HEK293 (cell line): ENCODE measurements at regions not wholly inside any gene's neighbourhood (a gene's known extent, or its start where the extent isn't known, plus 50 kb on each side); places are given as distances from the start of the nearest gene placed in this dataset.

ENCODE experiments used
- ZNF174 ChIP-seq: fragments of 450-650 bp; formaldehyde crosslinking; IDR thresholded peaks from 2 replicates; pipeline ENCODE4 v1.5.0; 2017; ENCODE audit warnings: missing biosample characterization, mild to moderate bottlenecking, missing genetic modification characterization
- ZNF274 ChIP-seq, 2 experiments: fragments of 200-500 bp in 1 of 2; fragments of 450-650 bp in 1 of 2; sonication (Bioruptor generic) in 1 of 2; formaldehyde crosslinking in 1 of 2; IDR thresholded peaks; 2 replicates each; pipeline versions ENCODE4 v1.5.1 to v1.6.1; 2014 to 2016; ENCODE audit warnings: borderline replicate concordance in 1 of 2, inconsistent platforms in 1 of 2, low read length in 1 of 2, missing biosample characterization in 1 of 2, missing genetic modification characterization in 1 of 2
- ZNF426 ChIP-seq: fragments of 450-650 bp; formaldehyde crosslinking; IDR thresholded peaks from 2 replicates; pipeline ENCODE4 v1.5.1; 2017; ENCODE audit warnings: missing biosample characterization, missing genetic modification characterization, mild to moderate bottlenecking, inconsistent platforms, moderate library complexity
- TF ChIP-seq, protein P1 (sequence below): fragments of 450-650 bp; formaldehyde crosslinking; optimal IDR thresholded peaks from 2 replicates; pipeline ENCODE3; 2016; ENCODE audit warnings: missing biosample characterization, mild to moderate bottlenecking, missing genetic modification characterization
- TF ChIP-seq, protein P2 (sequence below): fragments of 450-650 bp; formaldehyde crosslinking; IDR thresholded peaks from 2 replicates; pipeline ENCODE4 v1.5.1; 2016; ENCODE audit warnings: missing biosample characterization, missing genetic modification characterization

DNA sequence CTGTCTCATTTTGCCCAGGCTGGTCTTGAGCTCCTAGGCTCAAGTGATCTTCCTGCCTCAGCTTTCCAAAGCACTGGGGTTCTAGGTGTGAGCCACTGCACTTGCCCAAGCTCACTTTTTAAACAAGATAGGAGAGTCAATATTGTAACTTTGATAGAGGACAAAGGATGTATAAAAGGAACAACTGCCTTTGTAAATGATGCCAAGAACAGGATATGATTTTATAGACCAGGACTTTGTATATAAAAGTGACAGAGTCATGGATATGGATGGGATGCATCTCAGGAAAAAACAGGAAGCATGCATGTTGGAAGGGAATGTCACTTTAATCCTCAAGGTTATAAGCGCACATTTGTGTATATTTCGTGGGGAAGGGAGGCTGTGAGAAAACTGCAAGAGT, 338.4 kb downstream of the PRL start:
- no peak for TF ChIP-seq ZNF274 (IDR thresholded peaks at IDR 0.05; ENCODE audit: low read length)
- no peak for TF ChIP-seq ZNF274 (tag by site-specific recombination; IDR thresholded peaks at IDR 0.05; ENCODE audit: borderline replicate concordance)
- no peak for TF ChIP-seq ZNF426 (tag by site-specific recombination)
- TF ChIP-seq, protein P1, sequence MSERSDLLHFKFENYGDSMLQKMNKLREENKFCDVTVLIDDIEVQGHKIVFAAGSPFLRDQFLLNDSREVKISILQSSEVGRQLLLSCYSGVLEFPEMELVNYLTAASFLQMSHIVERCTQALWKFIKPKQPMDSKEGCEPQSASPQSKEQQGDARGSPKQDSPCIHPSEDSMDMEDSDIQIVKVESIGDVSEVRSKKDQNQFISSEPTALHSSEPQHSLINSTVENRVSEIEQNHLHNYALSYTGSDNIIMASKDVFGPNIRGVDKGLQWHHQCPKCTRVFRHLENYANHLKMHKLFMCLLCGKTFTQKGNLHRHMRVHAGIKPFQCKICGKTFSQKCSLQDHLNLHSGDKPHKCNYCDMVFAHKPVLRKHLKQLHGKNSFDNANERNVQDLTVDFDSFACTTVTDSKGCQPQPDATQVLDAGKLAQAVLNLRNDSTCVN (tag by site-specific recombination) = no peak
- TF ChIP-seq ZNF174 = no peak
- TF ChIP-seq, protein P2, sequence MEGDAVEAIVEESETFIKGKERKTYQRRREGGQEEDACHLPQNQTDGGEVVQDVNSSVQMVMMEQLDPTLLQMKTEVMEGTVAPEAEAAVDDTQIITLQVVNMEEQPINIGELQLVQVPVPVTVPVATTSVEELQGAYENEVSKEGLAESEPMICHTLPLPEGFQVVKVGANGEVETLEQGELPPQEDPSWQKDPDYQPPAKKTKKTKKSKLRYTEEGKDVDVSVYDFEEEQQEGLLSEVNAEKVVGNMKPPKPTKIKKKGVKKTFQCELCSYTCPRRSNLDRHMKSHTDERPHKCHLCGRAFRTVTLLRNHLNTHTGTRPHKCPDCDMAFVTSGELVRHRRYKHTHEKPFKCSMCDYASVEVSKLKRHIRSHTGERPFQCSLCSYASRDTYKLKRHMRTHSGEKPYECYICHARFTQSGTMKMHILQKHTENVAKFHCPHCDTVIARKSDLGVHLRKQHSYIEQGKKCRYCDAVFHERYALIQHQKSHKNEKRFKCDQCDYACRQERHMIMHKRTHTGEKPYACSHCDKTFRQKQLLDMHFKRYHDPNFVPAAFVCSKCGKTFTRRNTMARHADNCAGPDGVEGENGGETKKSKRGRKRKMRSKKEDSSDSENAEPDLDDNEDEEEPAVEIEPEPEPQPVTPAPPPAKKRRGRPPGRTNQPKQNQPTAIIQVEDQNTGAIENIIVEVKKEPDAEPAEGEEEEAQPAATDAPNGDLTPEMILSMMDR = no peak
